ENCODE measurements at regions not wholly inside any gene's neighbourhood (a gene's known extent, or its start where the extent isn't known, plus 50 kb on each side); places are given as distances from the start of the nearest gene placed in this dataset.

- no peak for TF ChIP-seq USF2 (IDR thresholded peaks at IDR 0.05; ENCODE audit: low read length)
- no peak for TF ChIP-seq KDM4A (IDR thresholded peaks at IDR 0.05; ENCODE audit: low read depth, low read length, severe bottlenecking)
- TF ChIP-seq, protein P1, sequence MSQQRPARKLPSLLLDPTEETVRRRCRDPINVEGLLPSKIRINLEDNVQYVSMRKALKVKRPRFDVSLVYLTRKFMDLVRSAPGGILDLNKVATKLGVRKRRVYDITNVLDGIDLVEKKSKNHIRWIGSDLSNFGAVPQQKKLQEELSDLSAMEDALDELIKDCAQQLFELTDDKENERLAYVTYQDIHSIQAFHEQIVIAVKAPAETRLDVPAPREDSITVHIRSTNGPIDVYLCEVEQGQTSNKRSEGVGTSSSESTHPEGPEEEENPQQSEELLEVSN (IDR thresholded peaks at IDR 0.05) = no peak
- TF ChIP-seq FOSL1 (IDR thresholded peaks at IDR 0.05; ENCODE audit: insufficient read depth, low read depth, low read length) = no peak
- TF ChIP-seq POLR2A (IDR thresholded peaks at IDR 0.05; ENCODE audit: control extremely low read depth in 1 of 2, low read depth in 2 of 2, low read length in 2 of 2) = no peak
- no peak for TF ChIP-seq MAFK (IDR thresholded peaks at IDR 0.05; ENCODE audit: low read depth, low read length)
- no peak for TF ChIP-seq TAF1 (IDR thresholded peaks at IDR 0.05; ENCODE audit: low read depth, low read length)
- TF ChIP-seq SIX5 (IDR thresholded peaks at IDR 0.05; ENCODE audit: low read depth, low read length) = no peak
- TF ChIP-seq CHD7 (IDR thresholded peaks at IDR 0.05; ENCODE audit: insufficient replicate concordance, low read length) = no peak
- no peak for TF ChIP-seq NANOG (IDR thresholded peaks at IDR 0.05; ENCODE audit: insufficient read depth, low read depth, low read length, poor library complexity, severe bottlenecking)
These were observed 323.7 kb upstream of the FAM78B start (continued) for GRCh38 chr1:166490437-166490991.

Data from H1 (cell line).